Activated CD4-positive, alpha-beta T cell treated with anti-CD3 and anti-CD28 coated beads for 24 hours (primary cell): ENCODE measurements at regions not wholly inside any gene's neighbourhood (a gene's known extent, or its start where the extent isn't known, plus 50 kb on each side); places are given as distances from the start of the nearest gene placed in this dataset.
"Not testable (repeated sequence)": the region's sequence is repeated elsewhere in the genome, so short reads cannot be mapped to it uniquely, and the experiment has no call there.

Experiments used
- DNase-seq, 2 donors: peaks; one replicate each; pipeline ENCODE4 v3.0.0-alpha.2; 2020; ENCODE audit warnings: low read depth in 2 of 2

DNA sequence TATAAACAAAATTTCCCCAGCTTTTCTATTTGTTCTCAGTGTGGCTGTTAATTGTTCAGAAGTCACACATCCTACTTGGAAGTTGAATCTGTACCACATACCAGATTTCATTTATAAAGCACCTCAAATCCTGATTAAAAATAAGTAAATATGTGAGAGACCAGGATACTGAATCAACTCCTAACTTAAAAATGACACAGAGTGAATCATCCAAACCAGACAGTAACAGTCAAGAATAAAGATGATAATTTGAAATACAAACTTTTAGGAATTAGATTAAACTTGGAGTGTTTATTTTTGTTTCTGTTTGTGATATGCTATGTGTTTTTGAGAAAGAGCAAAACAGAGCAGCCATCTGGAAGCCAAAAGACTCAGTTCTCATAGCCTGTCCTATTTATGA lies 633.2 kb upstream of the RORB start:
- no peak for DNase-seq

GRCh38 chr9:73866451-73866850 lies 630.7 kb upstream of the RORB start:
- no peak for DNase-seq

- peak; percentile 0 to 2 for DNase-seq
Measured at GRCh38 chr9:73869264-73869663, 627.9 kb upstream of the RORB start.

DNA sequence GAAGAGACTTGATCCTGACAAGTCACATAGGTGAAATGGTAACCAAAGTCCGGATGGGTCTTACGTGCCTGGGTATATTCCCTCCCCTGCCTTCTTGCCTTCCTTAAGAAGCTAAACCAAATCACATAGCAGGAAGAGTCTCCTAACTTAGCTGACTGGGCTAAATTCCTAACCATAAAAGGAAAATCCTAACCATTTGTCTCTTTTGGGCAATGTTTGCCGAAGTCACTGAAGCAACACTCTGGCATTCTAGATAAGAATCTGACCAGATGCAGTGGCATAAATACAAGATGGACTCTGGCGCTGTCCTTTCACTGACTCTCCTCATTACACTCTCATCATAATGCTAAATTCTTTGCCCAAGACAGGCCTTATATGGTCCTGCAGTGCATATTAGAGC lies 625.5 kb upstream of the RORB start:
- DNase-seq, result no peak

GRCh38 chr9:73872701-73873100 lies 624.4 kb upstream of the RORB start:
- no peak for DNase-seq

DNA sequence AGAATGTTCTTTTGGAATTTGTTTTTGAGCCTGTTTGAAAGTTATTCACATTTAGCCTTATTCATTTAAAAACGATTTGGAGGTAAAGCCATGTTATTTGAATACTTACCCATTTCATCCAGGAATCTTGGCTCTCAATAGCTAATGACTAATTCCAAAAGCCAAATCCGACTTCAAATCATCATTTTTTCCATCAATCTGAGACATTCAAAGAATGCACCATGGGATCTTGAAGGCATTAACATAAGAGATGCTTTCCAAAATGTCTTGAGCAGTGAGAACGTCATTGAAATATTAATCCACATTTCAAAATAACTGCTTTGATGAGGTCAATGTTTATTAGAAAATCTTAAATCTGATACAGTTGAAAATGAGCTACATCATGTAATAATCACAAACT lies 617.0 kb upstream of the RORB start:
- no peak for DNase-seq

- DNase-seq, result no peak
Measured at GRCh38 chr9:73889023-73889422, 608.1 kb upstream of the RORB start.

- no peak for DNase-seq
Measured at GRCh38 chr9:73890685-73891277, 606.4 kb upstream of the RORB start.

DNA sequence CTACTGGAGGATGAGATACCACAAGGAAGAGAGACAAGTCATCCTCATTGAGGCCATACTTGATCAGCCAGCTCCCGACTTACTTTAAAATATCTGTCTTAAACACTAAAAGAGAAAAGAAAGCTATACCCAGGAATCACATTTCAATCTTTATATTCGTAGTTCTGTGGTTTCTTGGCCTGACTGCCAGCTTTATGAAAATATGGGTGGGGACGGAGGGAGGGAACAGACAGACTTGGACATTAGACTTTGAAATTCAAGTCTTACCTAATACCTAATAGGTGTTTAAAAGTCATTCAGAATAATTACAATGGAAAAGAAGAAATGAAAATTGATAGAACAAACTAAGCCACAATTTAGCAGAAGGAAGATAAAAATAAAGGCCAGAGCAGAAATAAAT lies 604.8 kb upstream of the RORB start:
- no peak for DNase-seq

- DNase-seq, result no peak
Measured at GRCh38 chr9:73893230-73893629, 603.9 kb upstream of the RORB start.

GRCh38 chr9:73896061-73896460 lies 601.1 kb upstream of the RORB start:
- no peak for DNase-seq

- DNase-seq, result no peak
Measured at GRCh38 chr9:73906671-73907070, 590.5 kb upstream of the RORB start.

- DNase-seq, result no peak
Measured at GRCh38 chr9:73911804-73912203, 585.3 kb upstream of the RORB start.

GRCh38 chr9:73916016-73916673 lies 581.0 kb upstream of the RORB start:
- DNase-seq, result no peak

DNA sequence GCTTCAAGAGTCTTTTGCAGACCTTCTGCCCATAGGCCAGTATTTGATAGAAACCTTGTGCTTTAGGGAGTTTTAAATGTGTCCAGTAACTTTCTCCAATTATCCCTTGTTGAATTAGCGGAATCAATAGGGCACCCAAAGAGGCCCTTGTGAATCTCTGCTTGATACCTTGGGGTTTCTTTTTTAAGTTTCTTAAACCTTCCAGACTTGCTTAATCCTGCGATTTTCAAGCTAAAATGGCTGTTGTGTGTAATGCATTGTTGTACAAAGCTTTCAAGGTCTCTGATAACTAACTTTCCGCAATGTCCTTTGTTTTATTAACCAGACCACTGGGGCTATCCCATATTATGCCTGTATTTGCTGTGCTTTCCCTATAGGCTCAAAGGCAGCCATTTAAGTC lies 577.4 kb upstream of the RORB start:
- DNase-seq, result no peak

GRCh38 chr9:73923796-73924195 lies 573.3 kb upstream of the RORB start:
- no peak for DNase-seq

- no peak for DNase-seq
Measured at GRCh38 chr9:73951147-73951546, 546.0 kb upstream of the RORB start.

DNA sequence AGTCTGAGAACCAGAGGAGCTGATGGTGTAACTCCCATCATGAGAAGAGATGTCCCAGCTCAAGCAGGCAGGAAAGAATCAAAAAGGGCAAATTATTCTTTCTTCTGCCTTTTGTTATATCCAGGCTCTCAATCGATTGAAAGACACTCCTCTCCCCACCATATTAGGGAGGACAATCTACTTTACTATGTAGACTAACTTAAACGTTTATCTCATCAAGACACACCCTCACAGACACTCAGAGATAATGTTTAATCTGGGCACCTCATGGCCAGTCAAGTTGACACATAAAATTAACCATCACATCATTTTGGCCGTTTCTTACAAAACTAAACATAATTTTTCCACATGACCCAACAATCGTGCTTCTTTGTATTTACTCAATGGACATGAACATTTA lies 534.3 kb upstream of the RORB start:
- DNase-seq, result no peak

DNA sequence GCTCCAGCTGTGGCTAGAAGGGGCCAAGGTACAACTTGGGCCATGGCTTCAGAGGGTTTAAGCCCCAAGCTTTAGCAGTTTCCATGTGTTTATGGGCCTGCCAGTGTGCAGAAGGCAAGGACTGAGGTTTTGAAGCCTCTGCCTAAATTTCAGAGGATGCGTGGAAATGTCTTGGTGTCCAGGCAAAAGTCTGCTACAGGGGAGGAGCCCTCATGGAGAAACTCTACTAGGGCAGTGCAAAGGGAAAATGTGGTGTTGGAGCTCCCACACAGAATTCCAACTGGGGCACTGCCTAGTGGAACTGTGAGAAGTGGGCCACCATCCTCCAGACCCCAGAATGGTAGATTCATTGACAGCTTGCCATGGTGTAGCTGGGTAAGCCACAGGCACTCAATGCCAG lies 527.2 kb upstream of the RORB start:
- DNase-seq, result no peak

- not testable (repeated sequence) for DNase-seq
Measured at GRCh38 chr9:73976424-73976823, 520.7 kb upstream of the RORB start.

DNA sequence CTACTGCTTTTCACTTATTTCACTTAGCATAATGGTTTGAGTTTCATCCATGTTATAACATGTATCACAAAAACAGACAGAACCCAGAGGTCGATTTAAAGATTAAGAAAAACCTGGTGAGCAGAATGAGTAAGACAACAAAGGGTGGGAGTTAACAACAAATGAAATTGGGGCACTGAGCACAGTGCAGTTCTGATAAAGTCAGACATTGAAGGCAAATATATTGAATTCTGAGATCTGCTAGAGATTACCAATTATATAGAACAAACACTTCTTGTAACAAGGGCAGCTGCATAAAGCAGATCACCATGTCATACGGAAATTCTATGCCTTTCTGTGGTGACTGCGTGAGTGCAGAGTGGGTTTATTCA lies 517.3 kb upstream of the RORB start:
- no peak for DNase-seq

DNA sequence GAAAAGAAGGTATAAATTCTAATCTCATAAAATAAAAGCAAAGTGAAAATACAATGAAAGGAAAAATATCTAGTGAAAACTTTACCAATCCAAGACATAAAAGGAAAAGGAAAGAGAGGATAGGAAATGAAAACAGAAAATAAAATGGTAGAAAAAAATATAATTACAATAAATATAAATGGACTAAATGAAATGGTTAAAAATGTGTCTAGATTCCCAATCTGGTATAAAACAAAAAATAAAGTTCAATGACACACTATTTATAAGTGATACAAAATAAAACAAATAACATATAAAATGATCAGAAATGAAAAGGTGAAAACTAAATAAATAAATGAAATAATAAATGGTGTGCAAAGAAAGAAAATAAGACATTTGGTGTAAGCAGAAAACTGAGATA lies 516.4 kb upstream of the RORB start:
- DNase-seq, result no peak

DNA sequence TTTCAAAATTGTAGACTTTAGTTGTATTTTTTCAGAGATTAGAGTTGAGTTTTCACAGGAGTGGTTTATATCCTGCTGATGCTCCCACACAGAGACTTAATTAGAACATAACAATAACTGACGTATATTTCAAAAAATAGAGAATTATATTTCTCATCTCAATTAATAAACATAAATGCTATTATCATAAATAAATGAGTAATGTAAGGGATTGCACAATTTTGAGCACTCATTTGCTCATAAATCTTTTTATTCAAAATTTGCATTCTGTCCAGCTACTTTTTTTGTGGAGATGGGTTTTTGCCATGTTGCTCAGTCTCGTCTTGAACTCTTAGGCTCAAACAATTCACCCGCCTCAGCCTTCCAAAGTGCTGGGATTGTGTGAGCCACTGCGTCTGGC lies 515.7 kb upstream of the RORB start:
- DNase-seq, result no peak

- no peak for DNase-seq
Measured at GRCh38 chr9:73995836-73996235, 501.3 kb upstream of the RORB start.
